Neural progenitor cell (in vitro differentiated cells): ENCODE measurements at regions not wholly inside any gene's neighbourhood (a gene's known extent, or its start where the extent isn't known, plus 50 kb on each side); places are given as distances from the start of the nearest gene placed in this dataset.

Experiments
- DNase-seq: peaks from one replicate; pipeline ENCODE4 v3.0.0-alpha.2; 2016; ENCODE audit warnings: low spot score
- H2AFZ ChIP-seq: fragments of 200-600 bp; sonication (generic); replicated peaks from 2 replicates; pipeline ENCODE4 v1.6.1; 2016; ENCODE audit warnings: antibody characterized with exemption
- H3F3A ChIP-seq: fragments of 200-600 bp; sonication (generic); 2 replicates; pipeline ENCODE4 v1.6.1; 2016; ENCODE audit warnings: antibody characterized with exemption, low read depth
- H3K27ac ChIP-seq: fragments of 200-600 bp; sonication (generic); 2 replicates; pipeline ENCODE4 v1.5.1; 2016; ENCODE audit warnings: mild to moderate bottlenecking
- H3K27me3 ChIP-seq: fragments of 200-600 bp; sonication (generic); 2 replicates; pipeline ENCODE4 v1.6.1; 2016; ENCODE audit warnings: mild to moderate bottlenecking, moderate library complexity
- H3K36me3 ChIP-seq: fragments of 200-600 bp; sonication (generic); 2 replicates; pipeline ENCODE4 v1.5.1; 2016
- H3K4me1 ChIP-seq: fragments of 200-600 bp; sonication (generic); 2 replicates; pipeline ENCODE4 v1.6.1; 2016; ENCODE audit warnings: mixed run types
- H3K4me2 ChIP-seq: fragments of 200-600 bp; sonication (generic); 2 replicates; pipeline ENCODE4 v1.6.1; 2016
- H3K4me3 ChIP-seq: fragments of 200-600 bp; sonication (generic); 2 replicates; pipeline ENCODE4 v1.5.1; 2016
- H3K79me2 ChIP-seq: fragments of 200-600 bp; sonication (generic); 2 replicates; pipeline ENCODE4 v1.6.1; 2016; ENCODE audit warnings: low read depth
- H3K9ac ChIP-seq: fragments of 200-600 bp; sonication (generic); 2 replicates; pipeline ENCODE4 v1.6.1; 2016
- H3K9me3 ChIP-seq: fragments of 200-600 bp; sonication (generic); 2 replicates; pipeline ENCODE4 v1.5.1; 2016; ENCODE audit warnings: low read depth
- H4K20me1 ChIP-seq: fragments of 200-600 bp; sonication (generic); 2 replicates; pipeline ENCODE4 v1.6.1; 2016; ENCODE audit warnings: low read depth
- H3K27ac Mint-ChIP-seq: 3 replicates; pipeline ENCODE4 v1.8.0; 2021; ENCODE audit warnings: mixed read lengths
- H3K27me3 Mint-ChIP-seq: 2 replicates; pipeline ENCODE4 v1.8.0; 2022; ENCODE audit warnings: low read depth, mild to moderate bottlenecking, inconsistent platforms, moderate library complexity, mixed read lengths; ENCODE audit not compliant: insufficient read depth
- H3K36me3 Mint-ChIP-seq: 3 replicates; pipeline ENCODE4 v1.8.0; 2021; ENCODE audit warnings: mixed read lengths
- H3K4me1 Mint-ChIP-seq: 3 replicates; pipeline ENCODE4 v1.8.0; 2021; ENCODE audit warnings: mixed read lengths
- H3K4me3 Mint-ChIP-seq: 3 replicates; pipeline ENCODE4 v1.8.0; 2021; ENCODE audit warnings: mild to moderate bottlenecking, moderate library complexity, mixed read lengths
- H3K9me3 Mint-ChIP-seq: 3 replicates; pipeline ENCODE4 v1.8.0; 2020; ENCODE audit warnings: mixed read lengths
- CTCF ChIP-seq: fragments of 200-600 bp; sonication (generic); IDR thresholded peaks from 2 replicates; pipeline ENCODE4 v1.5.1; 2017; ENCODE audit warnings: antibody characterized with exemption, mild to moderate bottlenecking
- EZH2 ChIP-seq: fragments of 200-600 bp; sonication (generic); IDR thresholded peaks from 2 replicates; pipeline ENCODE4 v1.6.1; 2017; ENCODE audit warnings: antibody characterized with exemption, mild to moderate bottlenecking, moderate library complexity
- EZH2phosphoT487 ChIP-seq: fragments of 200-600 bp; sonication (generic); IDR thresholded peaks from 2 replicates; pipeline ENCODE4 v1.6.1; 2017; ENCODE audit warnings: antibody characterized with exemption

- Histone ChIP-seq H3K9ac (no peak overlapping the region), H3F3A (no peaks in the 10 kb centered on the region), H3K79me2 (no peaks in the 10 kb centered on the region), H3K4me1 (peaks cover 13% of the 10 kb centered on the region), H3K9me3 (no peaks in the 10 kb centered on the region), H3K27me3 (no peaks in the 10 kb centered on the region), H3K4me3 (no peak overlapping the region), H3K36me3 (no peaks in the 10 kb centered on the region), H4K20me1 (no peaks in the 10 kb centered on the region), H2AFZ (no peak overlapping the region), H3K27ac (no peak overlapping the region), H3K4me2 (no peak overlapping the region)
- TF ChIP-seq EZH2phosphoT487 (no peak), CTCF (no peak), EZH2 (no peak)
- H3K4me3 Mint-ChIP-seq: no peak overlapping the region
- H3K27ac Mint-ChIP-seq: no peak overlapping the region
- peaks cover 8% of the 10 kb centered on the region for H3K9me3 Mint-ChIP-seq
- no peaks in the 10 kb centered on the region for H3K36me3 Mint-ChIP-seq
- no peak for DNase-seq
- no peaks in the 10 kb centered on the region for H3K4me1 Mint-ChIP-seq
- H3K27me3 Mint-ChIP-seq: no peaks in the 10 kb centered on the region
Observed at GRCh38 chr5:14090755-14091154, 52.4 kb upstream of the TRIO start.

GRCh38 chr5:14090290-14090689 is 52.9 kb upstream of the TRIO start:
- H3K9ac ChIP-seq: no peak overlapping the region
- DNase-seq: no peak
- H2AFZ ChIP-seq: no peak overlapping the region
- H3K4me3 ChIP-seq: no peak overlapping the region
- H3K4me1 ChIP-seq: peaks cover 13% of the 10 kb centered on the region
- H3K27me3 ChIP-seq: no peaks in the 10 kb centered on the region
- no peaks in the 10 kb centered on the region for H3K36me3 ChIP-seq
- H4K20me1 ChIP-seq: no peaks in the 10 kb centered on the region
- no peaks in the 10 kb centered on the region for H3K9me3 ChIP-seq
- H3K79me2 ChIP-seq: no peaks in the 10 kb centered on the region
- Mint-ChIP-seq H3K36me3 (no peaks in the 10 kb centered on the region), H3K27ac (no peak overlapping the region), H3K27me3 (no peaks in the 10 kb centered on the region), H3K4me1 (no peaks in the 10 kb centered on the region), H3K4me3 (no peak overlapping the region), H3K9me3 (peaks cover 8% of the 10 kb centered on the region)
- no peak overlapping the region for H3K27ac ChIP-seq
- H3K4me2 ChIP-seq: no peak overlapping the region
- TF ChIP-seq CTCF: no peak
- no peaks in the 10 kb centered on the region for H3F3A ChIP-seq

GRCh38 chr5:14089198-14089597 is 53.9 kb upstream of the TRIO start:
- H3K9me3 Mint-ChIP-seq: peaks cover 8% of the 10 kb centered on the region
- no peaks in the 10 kb centered on the region for H3K27me3 Mint-ChIP-seq
- H3K4me2 ChIP-seq: no peak overlapping the region
- TF ChIP-seq CTCF: no peak
- TF ChIP-seq EZH2phosphoT487: no peak
- no peak for TF ChIP-seq EZH2
- H3K4me1 Mint-ChIP-seq: no peaks in the 10 kb centered on the region
- H3K9ac ChIP-seq: no peak overlapping the region
- no peaks in the 10 kb centered on the region for H3F3A ChIP-seq
- H3K36me3 Mint-ChIP-seq: no peaks in the 10 kb centered on the region
- no peak overlapping the region for H3K27ac Mint-ChIP-seq
- no peaks in the 10 kb centered on the region for H4K20me1 ChIP-seq
- no peaks in the 10 kb centered on the region for H3K27me3 ChIP-seq
- H3K27ac ChIP-seq: no peak overlapping the region
- H3K79me2 ChIP-seq: no peaks in the 10 kb centered on the region
- H2AFZ ChIP-seq: no peak overlapping the region
- H3K4me3 ChIP-seq: no peak overlapping the region
- no peaks in the 10 kb centered on the region for H3K36me3 ChIP-seq
- peaks cover 13% of the 10 kb centered on the region for H3K4me1 ChIP-seq
- DNase-seq: no peak
- H3K9me3 ChIP-seq: no peaks in the 10 kb centered on the region
- no peak overlapping the region for H3K4me3 Mint-ChIP-seq

GRCh38 chr5:14086261-14086660 is 56.9 kb upstream of the TRIO start:
- Histone ChIP-seq H3K9me3 (no peaks in the 10 kb centered on the region), H4K20me1 (no peaks in the 10 kb centered on the region), H3K9ac (no peak overlapping the region), H3K4me3 (no peak overlapping the region), H3F3A (no peaks in the 10 kb centered on the region), H3K27ac (no peak overlapping the region), H3K27me3 (no peaks in the 10 kb centered on the region), H2AFZ (no peak overlapping the region), H3K79me2 (no peaks in the 10 kb centered on the region), H3K4me2 (no peak overlapping the region), H3K36me3 (no peaks in the 10 kb centered on the region), H3K4me1 (no peaks in the 10 kb centered on the region)
- no peak overlapping the region for H3K27ac Mint-ChIP-seq
- H3K9me3 Mint-ChIP-seq: peaks cover 8% of the 10 kb centered on the region
- no peak for DNase-seq
- no peaks in the 10 kb centered on the region for H3K27me3 Mint-ChIP-seq
- H3K36me3 Mint-ChIP-seq: no peaks in the 10 kb centered on the region
- H3K4me3 Mint-ChIP-seq: no peak overlapping the region
- H3K4me1 Mint-ChIP-seq: no peaks in the 10 kb centered on the region
- TF ChIP-seq EZH2phosphoT487 (no peak), EZH2 (no peak), CTCF (no peak)
